Common myeloid progenitor, CD34-positive (primary cell): ENCODE measurements at regions not wholly inside any gene's neighbourhood (a gene's known extent, or its start where the extent isn't known, plus 50 kb on each side); places are given as distances from the start of the nearest gene placed in this dataset.

Source experiments
- CTCF ChIA-PET: fragments of 350-600 bp; sonication (Branson Sonifier 250); formaldehyde crosslinking; loops from one replicate; lab custom pipeline; 2021; ENCODE audit warnings: antibody characterized with exemption; lab: Charles Lee
- POLR2A ChIA-PET: fragments of 350-600 bp; sonication (Branson Sonifier 250); formaldehyde crosslinking; loops from one replicate; lab custom pipeline; 2021; ENCODE audit warnings: antibody characterized with exemption; lab: Charles Lee
- DNase-seq, 3 donors: peaks; one replicate each; pipeline versions ENCODE4 v3.0.0 to v3.0.0-alpha.2; 2013
- H3K27ac ChIP-seq, 2 experiments: 1 replicate in 1 of 2; 2 replicates in 1 of 2; pipeline ENCODE4 v1.7.0; 2013; ENCODE audit warnings: inconsistent platforms in 2 of 2, low read length in 2 of 2, mild to moderate bottlenecking in 2 of 2, low read depth in 1 of 2, moderate library complexity in 1 of 2; ENCODE audit not compliant: severe bottlenecking in 2 of 2, insufficient read depth in 1 of 2, poor library complexity in 1 of 2
- H3K27me3 ChIP-seq, 5 experiments: replicated peaks in 2 of 5; 1 replicate in 3 of 5; 2 replicates in 2 of 5; pipeline versions ENCODE4 v1.6.1 to v1.7.0; 2013; ENCODE audit warnings: low read length in 4 of 5, mild to moderate bottlenecking in 2 of 5, moderate library complexity in 2 of 5, inconsistent platforms in 1 of 5; ENCODE audit not compliant: insufficient read depth in 5 of 5, control insufficient read depth in 4 of 5
- H3K36me3 ChIP-seq, 4 experiments: 1 replicate in 2 of 4; 2 replicates in 2 of 4; pipeline versions ENCODE4 v1.6.1 to v1.7.0; 2013; ENCODE audit warnings: low read length in 3 of 4, control low read depth in 1 of 4, mild to moderate bottlenecking in 1 of 4; ENCODE audit not compliant: control insufficient read depth in 4 of 4, insufficient read depth in 4 of 4
- H3K4me1 ChIP-seq, 4 experiments: 1 replicate in 3 of 4; 2 replicates in 1 of 4; pipeline versions ENCODE4 v1.6.1 to v1.7.1; 2013; ENCODE audit warnings: low read length in 3 of 4, mild to moderate bottlenecking in 3 of 4, control low read depth in 1 of 4, inconsistent platforms in 1 of 4, moderate library complexity in 1 of 4; ENCODE audit not compliant: control insufficient read depth in 4 of 4, insufficient read depth in 4 of 4; ENCODE audit errors: control extremely low read depth in 1 of 4
- H3K4me3 ChIP-seq, 7 experiments: 1 replicate in 4 of 7; 2 replicates in 3 of 7; pipeline versions ENCODE4 v1.5.1 to v1.7.0; 2013; ENCODE audit warnings: mild to moderate bottlenecking in 7 of 7, low read length in 6 of 7, moderate library complexity in 6 of 7, inconsistent platforms in 2 of 7, low read depth in 2 of 7, control low read depth in 1 of 7; ENCODE audit not compliant: insufficient read depth in 4 of 7, control insufficient read depth in 1 of 7; ENCODE audit errors: extremely low read depth in 1 of 7
- H3K9me3 ChIP-seq, 5 experiments: 1 replicate in 4 of 5; 2 replicates in 1 of 5; pipeline versions ENCODE4 v1.6.1 to v1.7.1; 2013; ENCODE audit warnings: low read length in 4 of 5, mild to moderate bottlenecking in 2 of 5, inconsistent platforms in 1 of 5, low read depth in 1 of 5, moderate library complexity in 1 of 5; ENCODE audit not compliant: control insufficient read depth in 4 of 5, insufficient read depth in 2 of 5; ENCODE audit errors: control extremely low read depth in 1 of 5
- WGBS: methylation state at CpG from one replicate; pipeline ENCODE4 v1.1.5; 2013; ENCODE audit not compliant: insufficient coverage; 5-methylcytosine and 5-hydroxymethylcytosine counted together

GRCh38 chr10:121113911-121114310 lies 262.7 kb downstream of the WDR11 start:
- ChIA-PET CTCF (no interaction called here), POLR2A (no interaction called here)
- no peak for DNase-seq
- no CpG with 5 or more reads among the region's 3 CpGs for WGBS
- Histone ChIP-seq H3K4me3 (no peak overlapping the region), H3K9me3 (peaks cover 0 to 14% (median 2%) of the 10 kb centered on the region in 5 experiments), H3K27me3 (peaks cover 0 to 5% (median 0%) of the 10 kb centered on the region in 5 experiments), H3K27ac (no peak overlapping the region), H3K36me3 (no peaks in the 10 kb centered on the region), H3K4me1 (no peaks in the 10 kb centered on the region)

GRCh38 chr10:121115154-121115553 lies 264.0 kb downstream of the WDR11 start:
- peaks cover 0 to 4% (median 0%) of the 10 kb centered on the region in 5 experiments for H3K27me3 ChIP-seq
- no CpG with 5 or more reads among the region's 1 CpG for WGBS
- no peak for DNase-seq
- H3K4me1 ChIP-seq, result no peaks in the 10 kb centered on the region
- H3K4me3 ChIP-seq, result no peak overlapping the region
- POLR2A ChIA-PET, result no interaction called here
- H3K9me3 ChIP-seq, result peaks cover 0 to 10% (median 2%) of the 10 kb centered on the region in 5 experiments
- CTCF ChIA-PET, result no interaction called here
- H3K27ac ChIP-seq, result no peak overlapping the region
- H3K36me3 ChIP-seq, result no peaks in the 10 kb centered on the region

- ChIA-PET POLR2A (no interaction called here), CTCF (no interaction called here)
- Histone ChIP-seq H3K27ac (no peak overlapping the region), H3K36me3 (no peaks in the 10 kb centered on the region), H3K4me1 (no peaks in the 10 kb centered on the region), H3K4me3 (no peak overlapping the region), H3K27me3 (peaks cover 0 to 2% (median 0%) of the 10 kb centered on the region in 5 experiments), H3K9me3 (peaks cover 0 to 2% (median 0%) of the 10 kb centered on the region in 5 experiments)
- WGBS, result 94% methylated on average over 7 of the region's 7 CpGs
- no peak for DNase-seq
Observed at GRCh38 chr10:121121462-121121861, 270.3 kb downstream of the WDR11 start.

GRCh38 chr10:121127151-121127906 lies 276.2 kb downstream of the WDR11 start:
- no peak for DNase-seq
- H3K9me3 ChIP-seq, result no peaks in the 10 kb centered on the region
- ChIA-PET CTCF (interaction anchor here (0.9 kb wide), 1 partner anchor 12 kb away, joined by 3 read pairs; no protein-coding TSS in a partner anchor), POLR2A (no interaction called here)
- WGBS, result 89% methylated on average over 11 of the region's 15 CpGs
- no peaks in the 10 kb centered on the region for H3K4me1 ChIP-seq
- H3K27me3 ChIP-seq, result peaks cover 0 to 9% (median 2%) of the 10 kb centered on the region in 5 experiments
- no peak overlapping the region for H3K4me3 ChIP-seq
- H3K36me3 ChIP-seq, result no peaks in the 10 kb centered on the region
- H3K27ac ChIP-seq, result no peak overlapping the region

GRCh38 chr10:121128164-121128563 lies 277.0 kb downstream of the WDR11 start:
- ChIA-PET CTCF (no interaction called here), POLR2A (no interaction called here)
- H3K4me1 ChIP-seq, result no peaks in the 10 kb centered on the region
- WGBS, result 95% methylated on average over 4 of the region's 10 CpGs
- no peaks in the 10 kb centered on the region for H3K36me3 ChIP-seq
- H3K27ac ChIP-seq, result no peak overlapping the region
- DNase-seq, result no peak
- no peak overlapping the region for H3K4me3 ChIP-seq
- peaks cover 0 to 9% (median 2%) of the 10 kb centered on the region in 5 experiments for H3K27me3 ChIP-seq
- H3K9me3 ChIP-seq, result no peaks in the 10 kb centered on the region

- ChIA-PET POLR2A (no interaction called here), CTCF (interaction anchor here (1.0 kb wide), 1 partner anchor 10 kb away, joined by 3 read pairs; no protein-coding TSS in a partner anchor)
- 59% methylated on average over 4 of the region's 5 CpGs for WGBS
- Histone ChIP-seq H3K4me1 (no peaks in the 10 kb centered on the region), H3K27me3 (peaks cover 0 to 9% (median 2%) of the 10 kb centered on the region in 5 experiments), H3K9me3 (no peaks in the 10 kb centered on the region), H3K27ac (no peak overlapping the region), H3K4me3 (no peak overlapping the region), H3K36me3 (no peaks in the 10 kb centered on the region)
- DNase-seq, result no peak
Observed at GRCh38 chr10:121129266-121129665, 278.1 kb downstream of the WDR11 start.

- Histone ChIP-seq H3K9me3 (no peaks in the 10 kb centered on the region), H3K4me3 (no peak overlapping the region), H3K36me3 (no peaks in the 10 kb centered on the region), H3K4me1 (no peaks in the 10 kb centered on the region), H3K27ac (no peak overlapping the region), H3K27me3 (peaks cover 0 to 9% (median 4%) of the 10 kb centered on the region in 5 experiments)
- WGBS, result 100% methylated on average over 1 of the region's 5 CpGs
- no peak for DNase-seq
- ChIA-PET CTCF (no interaction called here), POLR2A (no interaction called here)
Observed at GRCh38 chr10:121130382-121130781, 279.2 kb downstream of the WDR11 start.
